CD4-positive, alpha-beta T cell (primary cell): ENCODE measurements at regions not wholly inside any gene's neighbourhood (a gene's known extent, or its start where the extent isn't known, plus 50 kb on each side); places are given as distances from the start of the nearest gene placed in this dataset.

Source experiments
- ATAC-seq: fragments of 200-7000 bp; cut with Tn5 transposase; one replicate; pipeline ENCODE4 v1.10.0; 2022; ENCODE audit warnings: mild to moderate bottlenecking; ENCODE audit not compliant: poor library complexity
- CTCF ChIA-PET: fragments of 350-600 bp; sonication (Branson Sonifier 250); formaldehyde crosslinking; loops from one replicate; lab custom pipeline; 2021; ENCODE audit warnings: antibody characterized with exemption, inconsistent platforms; lab: Charles Lee
- POLR2A ChIA-PET: fragments of 350-600 bp; sonication (Branson Sonifier 250); formaldehyde crosslinking; loops from one replicate; lab custom pipeline; 2021; ENCODE audit warnings: antibody characterized with exemption, inconsistent platforms; lab: Charles Lee
- DNase-seq, 14 experiments: peaks; one replicate each; pipeline ENCODE4 v3.0.0-alpha.2; 2013 to 2020; ENCODE audit warnings: mixed read lengths in 2 of 14
- H3K27ac ChIP-seq, 2 donors: one replicate each; pipeline versions ENCODE4 v1.5.1 to v1.7.0; 2013; ENCODE audit warnings: low read length in 2 of 2, low read depth in 1 of 2, mild to moderate bottlenecking in 1 of 2
- H3K27me3 ChIP-seq, 2 experiments: 1 replicate in 1 of 2; 2 replicates in 1 of 2; pipeline versions ENCODE4 v1.6.1 to v1.7.0; 2013; ENCODE audit warnings: low read length in 2 of 2, control low read depth in 1 of 2, mild to moderate bottlenecking in 1 of 2, moderate library complexity in 1 of 2; ENCODE audit not compliant: insufficient read depth in 2 of 2, control insufficient read depth in 1 of 2
- H3K36me3 ChIP-seq: one replicate; pipeline ENCODE4 v1.6.1; 2013; ENCODE audit warnings: low read length, control low read depth; ENCODE audit not compliant: insufficient read depth
- H3K4me1 ChIP-seq: one replicate; pipeline ENCODE4 v1.6.1; 2013; ENCODE audit warnings: low read length, control low read depth; ENCODE audit not compliant: insufficient read depth
- H3K4me3 ChIP-seq: one replicate; pipeline ENCODE4 v1.5.1; 2013; ENCODE audit warnings: mild to moderate bottlenecking, low read length, moderate library complexity
- H3K9me3 ChIP-seq, 2 experiments: 1 replicate in 1 of 2; 2 replicates in 1 of 2; pipeline versions ENCODE4 v1.6.1 to v1.7.0; 2013; ENCODE audit warnings: low read length in 2 of 2, mild to moderate bottlenecking in 2 of 2, control low read depth in 1 of 2, moderate library complexity in 1 of 2; ENCODE audit not compliant: control insufficient read depth in 1 of 2, insufficient read depth in 1 of 2
- H3K27ac Mint-ChIP-seq: one replicate; pipeline ENCODE4 v1.8.0; 2020; ENCODE audit warnings: mixed read lengths
- H3K27me3 Mint-ChIP-seq: one replicate; pipeline ENCODE4 v1.8.0; 2021; ENCODE audit warnings: mixed read lengths
- H3K36me3 Mint-ChIP-seq: one replicate; pipeline ENCODE4 v1.8.0; 2021; ENCODE audit warnings: low read depth, mixed read lengths
- H3K4me1 Mint-ChIP-seq: one replicate; pipeline ENCODE4 v1.8.0; 2021; ENCODE audit warnings: low read depth, mixed read lengths
- H3K4me3 Mint-ChIP-seq: one replicate; pipeline ENCODE4 v1.8.0; 2020; ENCODE audit warnings: mild to moderate bottlenecking, mixed read lengths
- H3K9me3 Mint-ChIP-seq: one replicate; pipeline ENCODE4 v1.8.0; 2020; ENCODE audit warnings: mixed read lengths
- intact Hi-C, 2 experiments: fragments of 100-400 bp; cut with DNase I in 1 of 2; cut with micrococcal nuclease in 1 of 2; formaldehyde crosslinking; loops; one replicate each; pipeline versions ENCODE4 v1.15.1 to v1.9.0; 2023 to 2025; cut with DNase I, micrococcal nuclease
- TF ChIP-seq, protein P1 (sequence below): fragments of 200-600 bp; IDR thresholded peaks from one replicate; pipeline ENCODE4 v1.8.0; 2022; ENCODE audit warnings: antibody characterized with exemption, mild to moderate bottlenecking

DNA sequence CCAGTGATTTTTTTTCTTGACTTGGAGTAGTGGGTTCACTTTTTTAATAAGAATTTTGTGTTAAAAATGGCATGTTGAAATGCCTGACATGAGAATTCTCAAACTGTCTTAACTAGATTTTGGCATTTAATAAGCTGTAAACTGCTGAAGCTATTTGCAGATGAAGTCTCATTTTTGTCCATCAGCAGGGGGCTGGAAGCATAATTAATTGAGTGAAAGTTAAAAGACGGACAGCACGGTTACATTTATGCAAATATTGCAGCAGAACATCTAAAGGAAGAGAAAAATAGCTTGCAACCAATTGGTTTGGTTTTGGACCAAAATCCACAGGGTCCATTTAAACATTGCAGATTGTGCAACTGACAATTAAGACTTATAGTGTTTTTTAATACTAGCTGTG, 837.3 kb upstream of the KLHL1 start:
- ATAC-seq (no peak), DNase-seq (no peak)
- TF ChIP-seq, protein P1, sequence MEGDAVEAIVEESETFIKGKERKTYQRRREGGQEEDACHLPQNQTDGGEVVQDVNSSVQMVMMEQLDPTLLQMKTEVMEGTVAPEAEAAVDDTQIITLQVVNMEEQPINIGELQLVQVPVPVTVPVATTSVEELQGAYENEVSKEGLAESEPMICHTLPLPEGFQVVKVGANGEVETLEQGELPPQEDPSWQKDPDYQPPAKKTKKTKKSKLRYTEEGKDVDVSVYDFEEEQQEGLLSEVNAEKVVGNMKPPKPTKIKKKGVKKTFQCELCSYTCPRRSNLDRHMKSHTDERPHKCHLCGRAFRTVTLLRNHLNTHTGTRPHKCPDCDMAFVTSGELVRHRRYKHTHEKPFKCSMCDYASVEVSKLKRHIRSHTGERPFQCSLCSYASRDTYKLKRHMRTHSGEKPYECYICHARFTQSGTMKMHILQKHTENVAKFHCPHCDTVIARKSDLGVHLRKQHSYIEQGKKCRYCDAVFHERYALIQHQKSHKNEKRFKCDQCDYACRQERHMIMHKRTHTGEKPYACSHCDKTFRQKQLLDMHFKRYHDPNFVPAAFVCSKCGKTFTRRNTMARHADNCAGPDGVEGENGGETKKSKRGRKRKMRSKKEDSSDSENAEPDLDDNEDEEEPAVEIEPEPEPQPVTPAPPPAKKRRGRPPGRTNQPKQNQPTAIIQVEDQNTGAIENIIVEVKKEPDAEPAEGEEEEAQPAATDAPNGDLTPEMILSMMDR: no peak
- ChIA-PET POLR2A (no interaction called here), CTCF (no interaction called here)
- Histone ChIP-seq H3K4me3 (no peak overlapping the region), H3K4me1 (no peaks in the 10 kb centered on the region), H3K9me3 (no peaks in the 10 kb centered on the region), H3K27ac (no peak overlapping the region), H3K27me3 (no peaks in the 10 kb centered on the region), H3K36me3 (no peaks in the 10 kb centered on the region)
- intact Hi-C loops: no loop called here
- Mint-ChIP-seq H3K4me1 (no peaks in the 10 kb centered on the region), H3K4me3 (no peak overlapping the region), H3K27ac (no peak overlapping the region), H3K9me3 (no peaks in the 10 kb centered on the region), H3K36me3 (no peaks in the 10 kb centered on the region), H3K27me3 (no peaks in the 10 kb centered on the region)

DNA sequence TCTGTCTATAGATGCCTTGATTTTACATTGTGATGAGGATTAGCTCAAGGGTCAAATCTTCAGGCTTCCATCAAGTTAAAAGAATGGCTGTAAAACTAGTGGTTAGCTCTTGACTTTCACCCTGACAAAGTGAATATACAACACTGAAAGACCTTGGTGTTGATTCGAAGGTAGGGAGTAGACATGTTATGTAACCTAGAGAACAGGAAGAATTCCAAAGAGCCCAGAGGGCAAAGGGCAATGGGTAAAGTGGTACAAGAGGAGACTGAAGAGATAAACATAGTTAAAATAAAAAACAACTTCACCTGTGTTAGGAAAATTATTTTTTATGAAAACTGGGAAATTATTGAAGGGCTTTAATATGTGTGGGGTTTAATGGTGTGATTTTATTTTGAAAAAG, 833.2 kb upstream of the KLHL1 start:
- CTCF ChIA-PET: no interaction called here
- H3K4me1 Mint-ChIP-seq: no peaks in the 10 kb centered on the region

DNA sequence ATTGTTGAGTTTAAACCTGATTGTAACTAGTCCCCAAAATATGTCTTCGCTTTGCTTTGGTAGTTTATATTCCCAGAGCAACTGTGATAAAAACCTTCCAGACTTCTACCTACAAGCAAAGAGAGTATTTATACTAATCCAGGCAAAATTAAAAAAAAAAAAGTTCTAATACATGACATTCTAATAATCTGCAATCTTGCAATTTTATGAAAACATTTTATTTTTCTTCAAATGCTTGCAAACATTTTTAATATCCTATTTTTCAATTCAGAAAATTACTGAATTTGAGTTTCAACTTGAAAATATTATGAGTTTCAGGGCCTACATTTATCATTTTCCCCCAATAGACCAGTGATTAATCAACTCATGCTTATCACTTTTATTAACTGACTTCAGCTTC, 830.2 kb upstream of the KLHL1 start:
- ChIA-PET CTCF (interaction anchor here (0.5 kb wide), 1 partner anchor 135 kb away, joined by 3 read pairs; no protein-coding TSS in a partner anchor), POLR2A (no interaction called here)
- ATAC-seq (no peak), DNase-seq (no peak)
- no peaks in the 10 kb centered on the region for H3K27me3 ChIP-seq
- peaks cover 0 to 5% of the 10 kb centered on the region in 2 experiments for H3K9me3 ChIP-seq
- TF ChIP-seq, protein P1: no peak
- no peaks in the 10 kb centered on the region for H3K36me3 ChIP-seq
- no peaks in the 10 kb centered on the region for H3K4me1 Mint-ChIP-seq
- peaks cover 7% of the 10 kb centered on the region for H3K9me3 Mint-ChIP-seq
- intact Hi-C loops: no loop called here
- H3K4me3 ChIP-seq: no peak overlapping the region
- H3K27ac ChIP-seq: no peak overlapping the region
- H3K27me3 Mint-ChIP-seq: no peaks in the 10 kb centered on the region
- no peak overlapping the region for H3K27ac Mint-ChIP-seq
- no peak overlapping the region for H3K4me3 Mint-ChIP-seq
- H3K4me1 ChIP-seq: no peaks in the 10 kb centered on the region
- H3K36me3 Mint-ChIP-seq: no peaks in the 10 kb centered on the region

More for the DNA sequence above, 833.2 kb upstream of the KLHL1 start:
- Histone ChIP-seq H3K27ac (no peak overlapping the region), H3K4me1 (no peaks in the 10 kb centered on the region), H3K4me3 (no peak overlapping the region), H3K27me3 (no peaks in the 10 kb centered on the region), H3K36me3 (no peaks in the 10 kb centered on the region), H3K9me3 (peaks cover 0 to 5% of the 10 kb centered on the region in 2 experiments)
- TF ChIP-seq, protein P1: no peak
- intact Hi-C loops: no loop called here
- Mint-ChIP-seq H3K4me3 (no peak overlapping the region), H3K9me3 (peaks cover 4% of the 10 kb centered on the region), H3K27me3 (no peaks in the 10 kb centered on the region), H3K27ac (no peak overlapping the region), H3K36me3 (no peaks in the 10 kb centered on the region)
- DNase-seq (no peak), ATAC-seq (no peak)
- POLR2A ChIA-PET: no interaction called here
